ENCODE measurements at regions not wholly inside any gene's neighbourhood (a gene's known extent, or its start where the extent isn't known, plus 50 kb on each side); places are given as distances from the start of the nearest gene placed in this dataset.

GRCh38 chr6:92559611-92560010, 859.7 kb downstream of the EPHA7 start:
- Mint-ChIP-seq H3K4me1 (no peaks in the 10 kb centered on the region), H3K36me3 (no peaks in the 10 kb centered on the region), H3K9me3 (ENCODE audit: low read depth) (peaks cover 10% of the 10 kb centered on the region), H3K4me3 (no peak overlapping the region), H3K27me3 (no peaks in the 10 kb centered on the region), H3K27ac (no peak overlapping the region)
- DNase-seq (no peak), ATAC-seq (no peak)
- CTCF ChIA-PET, result no interaction called here

DNA sequence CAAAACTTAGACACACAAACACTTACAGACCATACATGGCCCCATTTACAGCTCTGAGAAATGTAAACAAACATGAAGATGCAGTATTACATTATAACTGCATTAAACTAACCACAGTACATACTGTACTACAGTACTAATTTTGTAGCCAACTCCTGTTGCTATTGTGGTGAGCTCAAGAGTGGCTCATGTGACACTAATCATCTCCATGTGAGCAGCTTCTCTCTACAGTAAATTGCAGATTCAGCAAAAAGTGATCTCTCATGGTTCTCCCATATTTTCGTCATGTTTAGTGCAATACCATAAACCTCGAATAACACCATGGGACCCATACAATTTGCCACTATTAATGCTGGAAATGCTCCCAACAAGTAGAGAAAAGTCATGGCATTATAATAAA, 860.4 kb downstream of the EPHA7 start:
- H3K27me3 Mint-ChIP-seq, result no peaks in the 10 kb centered on the region
- H3K27ac Mint-ChIP-seq, result no peak overlapping the region
- CTCF ChIA-PET, result no interaction called here
- no peaks in the 10 kb centered on the region for H3K36me3 Mint-ChIP-seq
- H3K4me1 Mint-ChIP-seq, result no peaks in the 10 kb centered on the region
- ATAC-seq (no peak), DNase-seq (no peak)
- H3K4me3 Mint-ChIP-seq, result no peak overlapping the region
- peaks cover 8% of the 10 kb centered on the region for H3K9me3 Mint-ChIP-seq (ENCODE audit: low read depth)

- Mint-ChIP-seq H3K4me1 (no peaks in the 10 kb centered on the region), H3K4me3 (no peak overlapping the region)
Observed at GRCh38 chr6:92550501-92550900, 868.9 kb downstream of the EPHA7 start.

GRCh38 chr6:92545861-92546260, 873.5 kb downstream of the EPHA7 start:
- Mint-ChIP-seq H3K4me1 (no peaks in the 10 kb centered on the region), H3K9me3 (ENCODE audit: low read depth) (peaks cover 5% of the 10 kb centered on the region), H3K36me3 (no peaks in the 10 kb centered on the region), H3K27me3 (no peaks in the 10 kb centered on the region), H3K27ac (no peak overlapping the region), H3K4me3 (no peak overlapping the region)
- CTCF ChIA-PET, result no interaction called here
- DNase-seq, result no peak
- ATAC-seq, result no peak

More at GRCh38 chr6:92550501-92550900, 868.9 kb downstream of the EPHA7 start:
- Mint-ChIP-seq H3K9me3 (ENCODE audit: low read depth) (peaks cover 6% of the 10 kb centered on the region), H3K27me3 (no peaks in the 10 kb centered on the region), H3K27ac (no peak overlapping the region), H3K36me3 (no peaks in the 10 kb centered on the region)
- no peak for DNase-seq
- ATAC-seq, result no peak
- CTCF ChIA-PET, result no interaction called here

DNA sequence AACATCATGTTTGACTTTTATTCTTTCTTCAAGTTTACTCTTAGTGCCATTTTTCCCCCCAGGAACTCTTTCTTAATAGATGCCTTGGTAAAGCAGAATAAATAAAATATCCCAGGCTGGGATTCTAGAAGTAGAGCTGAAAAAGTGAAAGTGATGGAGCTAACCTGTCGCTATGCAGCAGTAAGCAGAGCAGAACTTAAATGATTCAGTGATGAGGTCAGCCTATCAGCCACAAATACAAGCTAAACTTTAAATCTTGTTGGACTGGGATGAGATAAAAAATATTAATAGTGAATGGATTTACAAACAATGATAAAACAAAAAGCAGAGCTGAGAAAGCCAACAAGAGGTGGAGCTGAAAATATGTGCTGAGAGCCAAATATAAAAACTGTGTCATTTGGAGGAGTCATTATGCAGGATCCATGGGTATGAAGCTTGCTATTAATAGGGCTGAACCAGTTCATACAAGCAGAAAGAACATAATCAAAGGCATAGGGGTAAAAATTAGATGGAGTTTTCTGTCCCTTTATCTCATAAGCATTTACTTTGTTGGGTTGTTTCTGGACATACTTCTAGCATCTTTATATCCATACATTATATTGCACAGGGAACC, 877.8 kb downstream of the EPHA7 start:
- H3K4me1 Mint-ChIP-seq, result no peaks in the 10 kb centered on the region
- H3K4me3 Mint-ChIP-seq, result no peak overlapping the region
- ATAC-seq, result no peak
- CTCF ChIA-PET, result no interaction called here
- H3K27ac Mint-ChIP-seq, result no peak overlapping the region
- H3K9me3 Mint-ChIP-seq (ENCODE audit: low read depth), result peaks cover 2% of the 10 kb centered on the region
- H3K27me3 Mint-ChIP-seq, result no peaks in the 10 kb centered on the region
- DNase-seq, result no peak
- H3K36me3 Mint-ChIP-seq, result no peaks in the 10 kb centered on the region

- Mint-ChIP-seq H3K27ac (no peak overlapping the region), H3K4me1 (no peaks in the 10 kb centered on the region), H3K36me3 (no peaks in the 10 kb centered on the region), H3K27me3 (no peaks in the 10 kb centered on the region), H3K4me3 (no peak overlapping the region), H3K9me3 (ENCODE audit: low read depth) (no peaks in the 10 kb centered on the region)
- CTCF ChIA-PET, result no interaction called here
- ATAC-seq, result no peak
- DNase-seq, result no peak
Observed at GRCh38 chr6:92538926-92539325, 880.4 kb downstream of the EPHA7 start.

GRCh38 chr6:92538275-92538674, 881.1 kb downstream of the EPHA7 start:
- no peak overlapping the region for H3K27ac Mint-ChIP-seq
- no peaks in the 10 kb centered on the region for H3K4me1 Mint-ChIP-seq
- H3K9me3 Mint-ChIP-seq (ENCODE audit: low read depth), result no peaks in the 10 kb centered on the region
- DNase-seq (no peak), ATAC-seq (no peak)
- no peak overlapping the region for H3K4me3 Mint-ChIP-seq
- no peaks in the 10 kb centered on the region for H3K27me3 Mint-ChIP-seq
- H3K36me3 Mint-ChIP-seq, result no peaks in the 10 kb centered on the region
- CTCF ChIA-PET, result no interaction called here

DNA sequence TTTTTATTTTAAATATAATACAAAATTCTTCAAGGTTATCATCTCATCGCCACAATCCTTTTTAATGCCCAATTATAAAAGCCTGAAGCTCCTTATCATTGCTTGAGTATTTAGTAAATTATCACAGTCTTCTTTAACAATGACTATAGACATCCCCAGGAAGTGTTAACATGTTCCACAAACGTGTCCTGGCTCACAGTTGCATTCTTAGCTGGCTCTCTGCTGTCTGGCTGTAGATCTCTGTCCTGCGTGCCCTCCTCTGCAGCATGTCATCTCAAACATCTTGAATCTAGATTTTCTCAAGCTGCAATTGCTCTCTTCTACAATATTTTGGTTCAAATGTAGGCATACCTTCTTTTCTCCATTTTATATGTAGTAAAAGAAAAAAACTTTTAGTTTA, 885.2 kb downstream of the EPHA7 start:
- Mint-ChIP-seq H3K27me3 (no peaks in the 10 kb centered on the region), H3K9me3 (ENCODE audit: low read depth) (peaks cover 3% of the 10 kb centered on the region), H3K27ac (no peak overlapping the region), H3K4me3 (no peak overlapping the region), H3K4me1 (no peaks in the 10 kb centered on the region), H3K36me3 (no peaks in the 10 kb centered on the region)
- no peak for ATAC-seq
- CTCF ChIA-PET, result no interaction called here
- no peak for DNase-seq

DNA sequence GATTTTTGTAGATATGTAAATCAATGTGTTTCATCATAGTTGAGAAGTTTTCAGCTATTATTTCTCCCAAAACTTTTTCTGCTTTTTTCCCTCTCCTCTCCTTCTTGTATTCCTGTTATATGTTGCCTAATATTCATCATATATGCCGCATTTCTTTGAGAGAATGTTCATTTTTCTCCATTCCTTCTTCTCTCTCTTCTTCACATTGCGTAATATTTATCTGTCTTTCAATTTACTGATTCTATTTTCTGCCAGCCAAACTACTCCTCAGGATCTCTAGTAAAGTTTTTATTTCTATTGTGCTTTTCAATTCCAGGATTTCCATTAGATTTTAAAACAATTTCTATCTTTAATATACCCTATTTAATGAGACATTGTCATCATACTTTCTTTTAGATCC, 896.8 kb downstream of the EPHA7 start:
- no peak for ATAC-seq
- CTCF ChIA-PET, result no interaction called here

DNA sequence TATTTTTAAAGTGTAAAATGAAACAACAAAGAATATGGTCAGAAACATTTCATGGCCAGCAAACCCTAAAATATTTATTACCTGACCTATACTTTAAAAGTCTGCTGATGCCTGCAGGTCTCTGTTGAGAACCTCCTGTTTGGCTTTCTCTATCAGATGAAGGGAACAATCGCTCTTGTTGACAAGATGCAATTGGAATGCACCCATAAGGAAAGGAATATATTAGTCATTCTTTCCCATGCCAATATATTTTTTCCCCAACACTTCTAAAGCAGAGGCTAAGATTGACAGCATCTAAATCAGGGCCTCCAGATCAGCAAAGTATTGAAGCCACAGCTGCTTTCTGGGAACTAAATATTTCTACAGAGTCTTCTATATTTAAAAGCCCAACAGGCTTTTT, 897.8 kb downstream of the EPHA7 start:
- Mint-ChIP-seq H3K9me3 (ENCODE audit: low read depth) (peaks cover 12% of the 10 kb centered on the region), H3K27ac (no peak overlapping the region), H3K4me3 (no peak overlapping the region), H3K36me3 (no peaks in the 10 kb centered on the region), H3K4me1 (no peaks in the 10 kb centered on the region), H3K27me3 (no peaks in the 10 kb centered on the region)
- CTCF ChIA-PET, result no interaction called here
- no peak for ATAC-seq
- no peak for DNase-seq

More for the DNA sequence above, 896.8 kb downstream of the EPHA7 start:
- Mint-ChIP-seq H3K27ac (no peak overlapping the region), H3K36me3 (no peaks in the 10 kb centered on the region), H3K4me3 (no peak overlapping the region), H3K4me1 (no peaks in the 10 kb centered on the region), H3K27me3 (no peaks in the 10 kb centered on the region), H3K9me3 (ENCODE audit: low read depth) (peaks cover 12% of the 10 kb centered on the region)
- no peak for DNase-seq

GRCh38 chr6:92510137-92510536, 909.2 kb downstream of the EPHA7 start:
- Mint-ChIP-seq H3K4me1 (no peaks in the 10 kb centered on the region), H3K27ac (no peak overlapping the region), H3K9me3 (ENCODE audit: low read depth) (peaks cover 9% of the 10 kb centered on the region), H3K36me3 (no peaks in the 10 kb centered on the region), H3K27me3 (no peaks in the 10 kb centered on the region), H3K4me3 (no peak overlapping the region)
- CTCF ChIA-PET, result no interaction called here
- no peak for ATAC-seq
- DNase-seq, result no peak

- H3K27me3 Mint-ChIP-seq, result no peaks in the 10 kb centered on the region
- no peaks in the 10 kb centered on the region for H3K36me3 Mint-ChIP-seq
- H3K27ac Mint-ChIP-seq, result no peak overlapping the region
- CTCF ChIA-PET, result no interaction called here
- DNase-seq, result no peak
- H3K4me3 Mint-ChIP-seq, result no peak overlapping the region
- peaks cover 7% of the 10 kb centered on the region for H3K9me3 Mint-ChIP-seq (ENCODE audit: low read depth)
- no peak for ATAC-seq
- H3K4me1 Mint-ChIP-seq, result no peaks in the 10 kb centered on the region
Observed at GRCh38 chr6:92507552-92507951, 911.8 kb downstream of the EPHA7 start.

GRCh38 chr6:92504509-92504908, 914.9 kb downstream of the EPHA7 start:
- CTCF ChIA-PET, result no interaction called here
- Mint-ChIP-seq H3K4me1 (no peaks in the 10 kb centered on the region), H3K9me3 (ENCODE audit: low read depth) (peaks cover 2% of the 10 kb centered on the region), H3K4me3 (no peak overlapping the region), H3K27ac (no peak overlapping the region), H3K27me3 (no peaks in the 10 kb centered on the region), H3K36me3 (no peaks in the 10 kb centered on the region)
- DNase-seq, result no peak
- ATAC-seq, result no peak

GRCh38 chr6:92497281-92497680, 922.1 kb downstream of the EPHA7 start:
- no peak for DNase-seq
- no peak overlapping the region for H3K27ac Mint-ChIP-seq
- no peaks in the 10 kb centered on the region for H3K36me3 Mint-ChIP-seq
- H3K9me3 Mint-ChIP-seq (ENCODE audit: low read depth), result no peaks in the 10 kb centered on the region
- no peak overlapping the region for H3K4me3 Mint-ChIP-seq
- H3K4me1 Mint-ChIP-seq, result no peaks in the 10 kb centered on the region
- CTCF ChIA-PET, result no interaction called here
- ATAC-seq, result no peak
- H3K27me3 Mint-ChIP-seq, result no peaks in the 10 kb centered on the region

GRCh38 chr6:92496527-92496926, 922.8 kb downstream of the EPHA7 start:
- ATAC-seq, result no peak
- Mint-ChIP-seq H3K4me3 (no peak overlapping the region), H3K27me3 (no peaks in the 10 kb centered on the region), H3K9me3 (ENCODE audit: low read depth) (no peaks in the 10 kb centered on the region), H3K27ac (no peak overlapping the region), H3K4me1 (no peaks in the 10 kb centered on the region), H3K36me3 (no peaks in the 10 kb centered on the region)
- CTCF ChIA-PET, result no interaction called here
- no peak for DNase-seq
